ENCODE measurements at regions not wholly inside any gene's neighbourhood (a gene's known extent, or its start where the extent isn't known, plus 50 kb on each side); places are given as distances from the start of the nearest gene placed in this dataset.

GRCh38 chr20:52311209-52311794 is 119.7 kb upstream of the ZFP64 start:
- TF ChIP-seq NFIC (IDR thresholded peaks at IDR 0.05) (no peak), YY1 (IDR thresholded peaks at IDR 0.05; ENCODE audit: low read depth) (no peak), RAD21 (IDR thresholded peaks at IDR 0.05; ENCODE audit: low read depth) (no peak), TCF12 (IDR thresholded peaks at IDR 0.05; ENCODE audit: low read depth) (no peak), FOXM1 (IDR thresholded peaks at IDR 0.05; ENCODE audit: borderline replicate concordance, low read depth) (no peak), TAF1 (IDR thresholded peaks at IDR 0.05; ENCODE audit: low read depth) (no peak), TEAD4 (IDR thresholded peaks at IDR 0.05) (no peak), CEBPB (IDR thresholded peaks at IDR 0.05) (no peak), EGR1 (IDR thresholded peaks at IDR 0.05) (no peak), ZBTB7A (IDR thresholded peaks at IDR 0.05; ENCODE audit: low read depth) (no peak), EP300 (IDR thresholded peaks at IDR 0.05; ENCODE audit: borderline replicate concordance) (no peak)
- TF ChIP-seq, protein P1, sequence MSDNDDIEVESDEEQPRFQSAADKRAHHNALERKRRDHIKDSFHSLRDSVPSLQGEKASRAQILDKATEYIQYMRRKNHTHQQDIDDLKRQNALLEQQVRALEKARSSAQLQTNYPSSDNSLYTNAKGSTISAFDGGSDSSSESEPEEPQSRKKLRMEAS (IDR thresholded peaks at IDR 0.05): no peak
- TF ChIP-seq, protein P2, sequence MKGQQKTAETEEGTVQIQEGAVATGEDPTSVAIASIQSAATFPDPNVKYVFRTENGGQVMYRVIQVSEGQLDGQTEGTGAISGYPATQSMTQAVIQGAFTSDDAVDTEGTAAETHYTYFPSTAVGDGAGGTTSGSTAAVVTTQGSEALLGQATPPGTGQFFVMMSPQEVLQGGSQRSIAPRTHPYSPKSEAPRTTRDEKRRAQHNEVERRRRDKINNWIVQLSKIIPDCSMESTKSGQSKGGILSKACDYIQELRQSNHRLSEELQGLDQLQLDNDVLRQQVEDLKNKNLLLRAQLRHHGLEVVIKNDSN (IDR thresholded peaks at IDR 0.05): no peak
- TF ChIP-seq, protein P3, sequence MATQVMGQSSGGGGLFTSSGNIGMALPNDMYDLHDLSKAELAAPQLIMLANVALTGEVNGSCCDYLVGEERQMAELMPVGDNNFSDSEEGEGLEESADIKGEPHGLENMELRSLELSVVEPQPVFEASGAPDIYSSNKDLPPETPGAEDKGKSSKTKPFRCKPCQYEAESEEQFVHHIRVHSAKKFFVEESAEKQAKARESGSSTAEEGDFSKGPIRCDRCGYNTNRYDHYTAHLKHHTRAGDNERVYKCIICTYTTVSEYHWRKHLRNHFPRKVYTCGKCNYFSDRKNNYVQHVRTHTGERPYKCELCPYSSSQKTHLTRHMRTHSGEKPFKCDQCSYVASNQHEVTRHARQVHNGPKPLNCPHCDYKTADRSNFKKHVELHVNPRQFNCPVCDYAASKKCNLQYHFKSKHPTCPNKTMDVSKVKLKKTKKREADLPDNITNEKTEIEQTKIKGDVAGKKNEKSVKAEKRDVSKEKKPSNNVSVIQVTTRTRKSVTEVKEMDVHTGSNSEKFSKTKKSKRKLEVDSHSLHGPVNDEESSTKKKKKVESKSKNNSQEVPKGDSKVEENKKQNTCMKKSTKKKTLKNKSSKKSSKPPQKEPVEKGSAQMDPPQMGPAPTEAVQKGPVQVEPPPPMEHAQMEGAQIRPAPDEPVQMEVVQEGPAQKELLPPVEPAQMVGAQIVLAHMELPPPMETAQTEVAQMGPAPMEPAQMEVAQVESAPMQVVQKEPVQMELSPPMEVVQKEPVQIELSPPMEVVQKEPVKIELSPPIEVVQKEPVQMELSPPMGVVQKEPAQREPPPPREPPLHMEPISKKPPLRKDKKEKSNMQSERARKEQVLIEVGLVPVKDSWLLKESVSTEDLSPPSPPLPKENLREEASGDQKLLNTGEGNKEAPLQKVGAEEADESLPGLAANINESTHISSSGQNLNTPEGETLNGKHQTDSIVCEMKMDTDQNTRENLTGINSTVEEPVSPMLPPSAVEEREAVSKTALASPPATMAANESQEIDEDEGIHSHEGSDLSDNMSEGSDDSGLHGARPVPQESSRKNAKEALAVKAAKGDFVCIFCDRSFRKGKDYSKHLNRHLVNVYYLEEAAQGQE (IDR thresholded peaks at IDR 0.05; ENCODE audit: low read depth): no peak

- TF ChIP-seq YY1 (IDR thresholded peaks at IDR 0.05; ENCODE audit: low read depth) (no peak), RAD21 (IDR thresholded peaks at IDR 0.05; ENCODE audit: low read depth) (no peak), CEBPB (IDR thresholded peaks at IDR 0.05) (no peak), EGR1 (IDR thresholded peaks at IDR 0.05) (no peak), EP300 (IDR thresholded peaks at IDR 0.05; ENCODE audit: borderline replicate concordance) (no peak), TEAD4 (IDR thresholded peaks at IDR 0.05) (no peak), TCF12 (IDR thresholded peaks at IDR 0.05; ENCODE audit: low read depth) (no peak), FOXM1 (IDR thresholded peaks at IDR 0.05; ENCODE audit: borderline replicate concordance, low read depth) (no peak)
- TF ChIP-seq, protein P2 (IDR thresholded peaks at IDR 0.05): no peak
Observed at GRCh38 chr20:52309181-52309580, 117.6 kb upstream of the ZFP64 start.

GRCh38 chr20:52306477-52306876 is 114.9 kb upstream of the ZFP64 start:
- TF ChIP-seq CEBPB (IDR thresholded peaks at IDR 0.05) (no peak), CREB1 (IDR thresholded peaks at IDR 0.05; ENCODE audit: low read depth) (no peak), TCF12 (IDR thresholded peaks at IDR 0.05; ENCODE audit: low read depth) (no peak), YY1 (IDR thresholded peaks at IDR 0.05; ENCODE audit: low read depth) (no peak), EP300 (IDR thresholded peaks at IDR 0.05; ENCODE audit: borderline replicate concordance) (no peak), TAF1 (IDR thresholded peaks at IDR 0.05; ENCODE audit: low read depth) (no peak), ZBTB7A (IDR thresholded peaks at IDR 0.05; ENCODE audit: low read depth) (no peak), NFIC (IDR thresholded peaks at IDR 0.05) (no peak), RAD21 (IDR thresholded peaks at IDR 0.05; ENCODE audit: low read depth) (no peak), FOXM1 (IDR thresholded peaks at IDR 0.05; ENCODE audit: borderline replicate concordance, low read depth) (no peak), TEAD4 (IDR thresholded peaks at IDR 0.05) (no peak), EGR1 (IDR thresholded peaks at IDR 0.05) (no peak)
- TF ChIP-seq, protein P1 (IDR thresholded peaks at IDR 0.05): no peak
- TF ChIP-seq, protein P2 (IDR thresholded peaks at IDR 0.05): no peak

GRCh38 chr20:52305858-52306257 is 114.3 kb upstream of the ZFP64 start:
- TF ChIP-seq CREB1 (IDR thresholded peaks at IDR 0.05; ENCODE audit: low read depth): no peak

GRCh38 chr20:52305024-52305645 is 113.6 kb upstream of the ZFP64 start:
- TF ChIP-seq FOXM1 (IDR thresholded peaks at IDR 0.05; ENCODE audit: borderline replicate concordance, low read depth) (no peak), CREB1 (IDR thresholded peaks at IDR 0.05; ENCODE audit: low read depth) (no peak), EGR1 (IDR thresholded peaks at IDR 0.05) (no peak), TAF1 (IDR thresholded peaks at IDR 0.05; ENCODE audit: low read depth) (no peak), TEAD4 (IDR thresholded peaks at IDR 0.05) (no peak), CEBPB (IDR thresholded peaks at IDR 0.05) (no peak), YY1 (IDR thresholded peaks at IDR 0.05; ENCODE audit: low read depth) (no peak), NFIC (IDR thresholded peaks at IDR 0.05) (no peak), RAD21 (IDR thresholded peaks at IDR 0.05; ENCODE audit: low read depth) (no peak), ZBTB7A (IDR thresholded peaks at IDR 0.05; ENCODE audit: low read depth) (no peak), EP300 (IDR thresholded peaks at IDR 0.05; ENCODE audit: borderline replicate concordance) (no peak), TCF12 (IDR thresholded peaks at IDR 0.05; ENCODE audit: low read depth) (no peak)
- TF ChIP-seq, protein P3 (IDR thresholded peaks at IDR 0.05; ENCODE audit: low read depth): no peak
- TF ChIP-seq, protein P1 (IDR thresholded peaks at IDR 0.05): no peak
